GM12878 (cell line): ENCODE measurements at regions not wholly inside any gene's neighbourhood (a gene's known extent, or its start where the extent isn't known, plus 50 kb on each side); places are given as distances from the start of the nearest gene placed in this dataset.

Source experiments
- ATAC-seq: fragments of 200-7000 bp; cut with Tn5 transposase; 3 replicates; pipeline ENCODE4 v1.9.1; 2020; ENCODE audit warnings: mild to moderate bottlenecking, moderate library complexity
- BruUV-seq: library from RNA; stranded (reverse); fragments of 400-500 nt; replicated peaks from 2 replicates; lab custom pipeline; 2021; lab: Mats Ljungman, UMichigan
- CTCF ChIA-PET: fragments of 300-600 bp; sonication (Branson Sonifier 250); formaldehyde crosslinking; extraction: SDS; loops from one replicate; lab custom pipeline; 2021; ENCODE audit warnings: inconsistent platforms; lab: Yijun Ruan, JAX
- POLR2A ChIA-PET: fragments of 350-600 bp; formaldehyde crosslinking; extraction: SDS; loops from one replicate; lab custom pipeline; 2021; ENCODE audit warnings: inconsistent platforms; lab: Charles Lee
- RAD21 ChIA-PET: fragments of 300-600 bp; sonication (Branson Sonifier 250); formaldehyde crosslinking; loops from one replicate; lab custom pipeline; 2023; ENCODE audit warnings: antibody characterized with exemption; ENCODE audit not compliant: unreplicated experiment; lab: Charles Lee
- SMC1A ChIA-PET: fragments of 300-600 bp; sonication (Branson Sonifier 250); formaldehyde crosslinking; loops from one replicate; lab custom pipeline; 2023; ENCODE audit not compliant: unreplicated experiment, uncharacterized antibody; lab: Charles Lee
- DNase-seq: peaks from one replicate; pipeline ENCODE4 v3.0.0-alpha.2; 2011; ENCODE audit warnings: low read depth, low spot score
- FAIRE-seq: peaks from 3 replicates; lab custom pipeline; 2011; peaks lifted over from hg19 to GRCh38; lab: Jason Lieb, UNC
- H2AFZ ChIP-seq: 2 replicates; pipeline ENCODE4 v1.6.0; 2011; ENCODE audit warnings: low read depth, low read length, control low read depth; ENCODE audit not compliant: control insufficient read depth
- H3K27ac ChIP-seq: 2 replicates; pipeline ENCODE4 v1.5.1; 2011; ENCODE audit warnings: control low read depth; ENCODE audit not compliant: control insufficient read depth, insufficient read depth
- H3K27me3 ChIP-seq, 2 experiments: replicated peaks in 1 of 2; 2 replicates each; pipeline versions ENCODE4 v1.6.0 to v1.6.1; 2011; ENCODE audit warnings: low read length in 1 of 2; ENCODE audit not compliant: control insufficient read depth in 2 of 2, insufficient read depth in 2 of 2
- H3K36me3 ChIP-seq, 2 experiments: 2 replicates each; pipeline ENCODE4 v1.5.1; 2011; ENCODE audit warnings: low read length in 1 of 2; ENCODE audit not compliant: control insufficient read depth in 2 of 2, insufficient read depth in 2 of 2
- H3K4me1 ChIP-seq: 2 replicates; pipeline ENCODE4 v1.6.1; 2011; ENCODE audit warnings: mild to moderate bottlenecking, low read length, moderate library complexity, mixed read lengths; ENCODE audit not compliant: control insufficient read depth, insufficient read depth
- H3K4me2 ChIP-seq: 2 replicates; pipeline ENCODE4 v1.6.0; 2011; ENCODE audit warnings: control low read depth; ENCODE audit not compliant: control insufficient read depth, insufficient read depth
- H3K4me3 ChIP-seq: fragments of 200-600 bp; sonication (generic); 2 replicates; pipeline ENCODE4 v1.5.1; 2016
- H3K79me2 ChIP-seq: 2 replicates; pipeline ENCODE4 v1.6.0; 2011; ENCODE audit warnings: low read length; ENCODE audit not compliant: control insufficient read depth, insufficient read depth
- H3K9ac ChIP-seq: 2 replicates; pipeline ENCODE4 v1.8.0; 2011; ENCODE audit warnings: low read length, control low read depth, mixed read lengths; ENCODE audit not compliant: control insufficient read depth, insufficient read depth
- H3K9me3 ChIP-seq: replicated peaks from 3 replicates; pipeline ENCODE4 v1.5.1; 2011; ENCODE audit warnings: mild to moderate bottlenecking, low read length; ENCODE audit not compliant: control insufficient read depth, insufficient read depth
- H4K20me1 ChIP-seq: 2 replicates; pipeline ENCODE4 v1.6.0; 2011; ENCODE audit not compliant: control insufficient read depth, insufficient read depth
- CHD4 ChIP-seq: fragments of 200-600 bp; sonication (generic); IDR thresholded peaks from 2 replicates; pipeline ENCODE4 v1.6.1; 2016; ENCODE audit warnings: mild to moderate bottlenecking
- FOXK2 ChIP-seq: fragments of 450-650 bp; IDR thresholded peaks from 2 replicates; pipeline ENCODE4 v1.6.1; 2017; ENCODE audit warnings: mild to moderate bottlenecking, moderate library complexity
- MEF2A ChIP-seq: IDR thresholded peaks from 2 replicates; pipeline ENCODE4 v1.6.1; 2011; ENCODE audit warnings: low read depth, mild to moderate bottlenecking, low read length, moderate library complexity; ENCODE audit not compliant: insufficient read depth
- ZNF217 ChIP-seq: fragments of 450-650 bp; IDR thresholded peaks from 2 replicates; pipeline ENCODE4 v1.6.1; 2017; ENCODE audit warnings: antibody characterized with exemption, mild to moderate bottlenecking
- WGBS: methylation state at CpG from one replicate; pipeline ENCODE4 v1.1.6; 2016; ENCODE audit warnings: low lambda C conversion rate; ENCODE audit not compliant: insufficient replicate concordance, insufficient coverage; ENCODE audit errors: missing lambda C conversion rate; 5-methylcytosine and 5-hydroxymethylcytosine counted together
- in situ Hi-C: fragments of 300-500 bp; cut with MboI; formaldehyde crosslinking; loops from 9 replicates; pipeline ENCODE4 v1.14.3; 2018; ENCODE audit warnings: mixed read lengths
- intact Hi-C: fragments of 100-400 bp; cut with micrococcal nuclease; formaldehyde crosslinking; loops from one replicate; pipeline ENCODE4 v1.14.2; 2022; ENCODE audit not compliant: unreplicated experiment
- TF ChIP-seq, protein P1 (sequence below): IDR thresholded peaks from 2 replicates; pipeline ENCODE4 v1.6.1; 2012; ENCODE audit warnings: low read depth, low read length, improper control_type of control experiment
- TF ChIP-seq, protein P2 (sequence below): fragments of 450-650 bp; formaldehyde crosslinking; IDR thresholded peaks from 2 replicates; pipeline ENCODE4 v1.5.0; 2022; ENCODE audit warnings: mild to moderate bottlenecking, missing genetic modification characterization

DNA sequence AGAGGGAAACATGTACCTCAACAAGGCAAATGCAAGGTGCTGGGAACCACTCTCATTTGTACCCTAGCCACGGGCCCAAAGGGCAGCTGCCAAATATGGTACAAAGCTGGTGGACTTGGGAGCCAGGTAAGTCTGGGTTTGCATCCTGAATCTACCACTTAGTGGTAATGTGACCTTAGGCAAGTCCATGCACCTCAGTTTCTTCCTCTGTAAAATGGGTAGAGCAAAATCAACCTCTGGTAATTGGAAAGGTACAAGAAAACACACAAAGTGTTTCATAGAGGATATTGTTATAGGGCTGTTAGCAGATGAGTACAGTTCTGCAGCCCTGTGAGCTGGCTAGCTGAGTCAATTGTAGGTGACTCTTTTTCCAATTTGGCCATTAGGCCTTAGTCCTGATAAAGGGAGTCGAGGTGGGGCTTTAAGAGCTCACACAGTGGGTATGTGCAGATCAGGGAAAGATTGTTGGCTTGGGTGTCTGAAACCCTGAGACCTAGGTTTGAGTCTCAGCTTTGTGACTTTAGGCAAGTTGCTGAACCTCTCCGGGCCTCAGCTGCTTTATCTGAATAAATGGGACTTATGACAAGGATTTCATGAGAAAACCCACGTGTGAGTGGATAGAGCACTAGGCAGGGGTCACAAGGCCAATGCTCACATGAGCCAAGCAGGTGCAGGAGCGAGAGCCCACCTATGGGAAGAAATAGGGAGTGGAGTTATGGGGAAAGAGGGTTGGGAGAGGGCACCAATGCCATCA is 121.3 kb upstream of the GDF10 start:
- Histone ChIP-seq H3K27ac (no peak overlapping the region), H3K4me2 (no peak overlapping the region), H4K20me1 (no peaks in the 10 kb centered on the region), H3K9me3 (no peaks in the 10 kb centered on the region), H3K9ac (no peak overlapping the region), H3K27me3 (no peaks in the 10 kb centered on the region), H2AFZ (no peak overlapping the region)
- 33% methylated on average over 5 of the region's 5 CpGs for WGBS
- in situ Hi-C loops (no loop called here), intact Hi-C loops (loop anchor here (10.0 kb wide), 1 partner anchor 64 kb away; no protein-coding TSS in a partner anchor)
- ATAC-seq (no peak), FAIRE-seq (no peak)
- RAD21 ChIA-PET: interaction anchor here (2.0 kb wide), 1 partner anchor 133 kb away, joined by 5 read pairs; no protein-coding TSS in a partner anchor
- CTCF ChIA-PET: interaction anchor here (0.6 to 0.9 kb wide), 2 partner anchors 10 to 43 kb away, joined by 3 read pairs; no protein-coding TSS in a partner anchor
- POLR2A ChIA-PET: no interaction called here
- no peak for TF ChIP-seq MEF2A
- no peak for TF ChIP-seq ZNF217
- TF ChIP-seq FOXK2: no peak
- TF ChIP-seq, protein P1, sequence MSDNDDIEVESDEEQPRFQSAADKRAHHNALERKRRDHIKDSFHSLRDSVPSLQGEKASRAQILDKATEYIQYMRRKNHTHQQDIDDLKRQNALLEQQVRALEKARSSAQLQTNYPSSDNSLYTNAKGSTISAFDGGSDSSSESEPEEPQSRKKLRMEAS: no peak
- no peak for TF ChIP-seq CHD4
- TF ChIP-seq, protein P2, sequence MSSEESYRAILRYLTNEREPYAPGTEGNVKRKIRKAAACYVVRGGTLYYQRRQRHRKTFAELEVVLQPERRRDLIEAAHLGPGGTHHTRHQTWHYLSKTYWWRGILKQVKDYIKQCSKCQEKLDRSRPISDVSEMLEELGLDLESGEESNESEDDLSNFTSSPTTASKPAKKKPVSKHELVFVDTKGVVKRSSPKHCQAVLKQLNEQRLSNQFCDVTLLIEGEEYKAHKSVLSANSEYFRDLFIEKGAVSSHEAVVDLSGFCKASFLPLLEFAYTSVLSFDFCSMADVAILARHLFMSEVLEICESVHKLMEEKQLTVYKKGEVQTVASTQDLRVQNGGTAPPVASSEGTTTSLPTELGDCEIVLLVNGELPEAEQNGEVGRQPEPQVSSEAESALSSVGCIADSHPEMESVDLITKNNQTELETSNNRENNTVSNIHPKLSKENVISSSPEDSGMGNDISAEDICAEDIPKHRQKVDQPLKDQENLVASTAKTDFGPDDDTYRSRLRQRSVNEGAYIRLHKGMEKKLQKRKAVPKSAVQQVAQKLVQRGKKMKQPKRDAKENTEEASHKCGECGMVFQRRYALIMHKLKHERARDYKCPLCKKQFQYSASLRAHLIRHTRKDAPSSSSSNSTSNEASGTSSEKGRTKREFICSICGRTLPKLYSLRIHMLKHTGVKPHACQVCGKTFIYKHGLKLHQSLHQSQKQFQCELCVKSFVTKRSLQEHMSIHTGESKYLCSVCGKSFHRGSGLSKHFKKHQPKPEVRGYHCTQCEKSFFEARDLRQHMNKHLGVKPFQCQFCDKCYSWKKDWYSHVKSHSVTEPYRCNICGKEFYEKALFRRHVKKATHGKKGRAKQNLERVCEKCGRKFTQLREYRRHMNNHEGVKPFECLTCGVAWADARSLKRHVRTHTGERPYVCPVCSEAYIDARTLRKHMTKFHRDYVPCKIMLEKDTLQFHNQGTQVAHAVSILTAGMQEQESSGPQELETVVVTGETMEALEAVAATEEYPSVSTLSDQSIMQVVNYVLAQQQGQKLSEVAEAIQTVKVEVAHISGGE (CRISPR knock-in tag): no peak
- TF ChIP-seq, all 136 proteins: peak for 0
- SMC1A ChIA-PET: interaction anchor here (1.1 kb wide), 1 partner anchor 9 kb away, joined by 3 read pairs; no protein-coding TSS in a partner anchor
- Histone ChIP-seq H3K79me2 (no peaks in the 10 kb centered on the region), H3K4me1 (no peaks in the 10 kb centered on the region), H3K36me3 (no peaks in the 10 kb centered on the region), H3K4me3 (no peak overlapping the region)
- BruUV-seq: no TSS peak
- DNase-seq: no peak
